OCI-LY7 (cell line): ENCODE measurements at regions not wholly inside any gene's neighbourhood (a gene's known extent, or its start where the extent isn't known, plus 50 kb on each side); places are given as distances from the start of the nearest gene placed in this dataset.

Experiments used
- EZH2phosphoT487 ChIP-seq: fragments of 200-600 bp; sonication (generic); IDR thresholded peaks from 2 replicates; pipeline ENCODE4 v1.6.1; 2018; ENCODE audit warnings: low read depth, borderline replicate concordance, mild to moderate bottlenecking, mixed run types, antibody characterized with exemption, low read length, moderate library complexity, mixed read lengths
- TF ChIP-seq, protein P1 (sequence below): fragments of 200-600 bp; sonication (generic); conservative IDR thresholded peaks from 2 replicates; pipeline ENCODE4 v1.5.1; 2014; ENCODE audit warnings: mild to moderate bottlenecking, antibody characterized with exemption, low read length, moderate library complexity, mixed read lengths

GRCh38 chr10:3907514-3907913, 122.5 kb upstream of the KLF6 start:
- TF ChIP-seq, protein P1, sequence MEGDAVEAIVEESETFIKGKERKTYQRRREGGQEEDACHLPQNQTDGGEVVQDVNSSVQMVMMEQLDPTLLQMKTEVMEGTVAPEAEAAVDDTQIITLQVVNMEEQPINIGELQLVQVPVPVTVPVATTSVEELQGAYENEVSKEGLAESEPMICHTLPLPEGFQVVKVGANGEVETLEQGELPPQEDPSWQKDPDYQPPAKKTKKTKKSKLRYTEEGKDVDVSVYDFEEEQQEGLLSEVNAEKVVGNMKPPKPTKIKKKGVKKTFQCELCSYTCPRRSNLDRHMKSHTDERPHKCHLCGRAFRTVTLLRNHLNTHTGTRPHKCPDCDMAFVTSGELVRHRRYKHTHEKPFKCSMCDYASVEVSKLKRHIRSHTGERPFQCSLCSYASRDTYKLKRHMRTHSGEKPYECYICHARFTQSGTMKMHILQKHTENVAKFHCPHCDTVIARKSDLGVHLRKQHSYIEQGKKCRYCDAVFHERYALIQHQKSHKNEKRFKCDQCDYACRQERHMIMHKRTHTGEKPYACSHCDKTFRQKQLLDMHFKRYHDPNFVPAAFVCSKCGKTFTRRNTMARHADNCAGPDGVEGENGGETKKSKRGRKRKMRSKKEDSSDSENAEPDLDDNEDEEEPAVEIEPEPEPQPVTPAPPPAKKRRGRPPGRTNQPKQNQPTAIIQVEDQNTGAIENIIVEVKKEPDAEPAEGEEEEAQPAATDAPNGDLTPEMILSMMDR = no peak
- no peak for TF ChIP-seq EZH2phosphoT487
